Liver (tissue), 3 donors: ENCODE measurements at regions not wholly inside any gene's neighbourhood (a gene's known extent, or its start where the extent isn't known, plus 50 kb on each side); places are given as distances from the start of the nearest gene placed in this dataset.

Source experiments
- CTCF ChIP-seq: fragments of 150-350 bp; IDR thresholded peaks from 2 replicates; pipeline ENCODE4 v1.5.1; 2017; ENCODE audit warnings: improper control_type of control experiment, low read depth, low read length; ENCODE audit not compliant: missing input control
- GABPA ChIP-seq, 2 donors: IDR thresholded peaks in 1 of 2; conservative IDR thresholded peaks in 1 of 2; 2 replicates each; pipeline ENCODE4 v1.6.1; 2016; ENCODE audit warnings: antibody characterized with exemption in 2 of 2, mild to moderate bottlenecking in 1 of 2, moderate library complexity in 1 of 2
- MAX ChIP-seq: IDR thresholded peaks from 2 replicates; pipeline ENCODE4 v1.6.1; 2016; ENCODE audit warnings: antibody characterized with exemption
- YY1 ChIP-seq: IDR thresholded peaks from 2 replicates; pipeline ENCODE4 v1.6.1; 2016; ENCODE audit warnings: antibody characterized with exemption, mild to moderate bottlenecking
- donor health status: healthy.
- donor health status: healthy.

GRCh38 chr21:28752131-28752530, 240.5 kb downstream of the LTN1 start:
- TF ChIP-seq GABPA (IDR thresholded peaks at IDR 0.05 in 1 of 2, conservative IDR thresholded peaks at IDR 0.05 in 1 of 2) (no peak), CTCF (no peak), YY1 (no peak), MAX (no peak)
